ENCODE measurements at regions not wholly inside any gene's neighbourhood (a gene's known extent, or its start where the extent isn't known, plus 50 kb on each side); places are given as distances from the start of the nearest gene placed in this dataset.

DNA sequence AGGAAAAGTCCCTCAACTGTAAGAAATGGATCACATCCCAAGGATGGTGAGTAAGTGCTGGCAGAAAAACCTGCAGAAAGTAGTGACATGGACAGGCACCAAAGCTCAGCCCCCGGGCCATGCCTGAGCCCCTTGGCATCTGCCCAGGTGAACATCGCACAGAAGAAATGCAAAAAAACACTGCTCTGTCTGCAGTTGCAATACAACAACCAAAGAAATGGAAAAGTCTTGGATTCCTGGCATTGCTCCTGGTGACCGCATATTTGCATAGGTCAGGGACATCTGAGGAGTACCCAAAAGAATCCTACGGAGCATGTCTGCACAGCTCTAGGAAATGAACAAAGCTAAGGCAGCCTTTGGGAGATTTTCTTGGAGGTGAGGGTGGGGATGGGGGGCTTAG is 63.1 kb upstream of the PTPRT start:
- Histone ChIP-seq H3K9ac (ENCODE audit: low read length in 2 of 2) (no peak overlapping the region), H3K4me3 (ENCODE audit: low read length in 2 of 2) (no peak overlapping the region), H3K27me3 (ENCODE audit: control insufficient read depth in 1 of 2, insufficient read depth in 2 of 2, low read length in 2 of 2) (no peaks in the 10 kb centered on the region)

GRCh38 chr20:43248341-43248740 is 58.6 kb upstream of the PTPRT start:
- Histone ChIP-seq H3K27me3 (ENCODE audit: control insufficient read depth in 1 of 2, insufficient read depth in 2 of 2, low read length in 2 of 2) (peaks cover 0 to 2% of the 10 kb centered on the region in 2 donors), H3K27ac (ENCODE audit: low read length) (no peak overlapping the region), H3K4me3 (ENCODE audit: low read length in 2 of 2) (no peak overlapping the region), H3K36me3 (ENCODE audit: control insufficient read depth in 2 of 2, insufficient read depth in 2 of 2, low read length in 2 of 2) (no peaks in the 10 kb centered on the region), H3K9me3 (ENCODE audit: control insufficient read depth in 2 of 2, low read length in 2 of 2) (no peaks in the 10 kb centered on the region), H3K9ac (ENCODE audit: low read length in 2 of 2) (no peak overlapping the region), H3K4me1 (ENCODE audit: control insufficient read depth, insufficient read depth, low read length) (no peaks in the 10 kb centered on the region)

More for the DNA sequence above, 63.1 kb upstream of the PTPRT start:
- Histone ChIP-seq H3K27ac (ENCODE audit: low read length) (no peak overlapping the region), H3K9me3 (ENCODE audit: control insufficient read depth in 2 of 2, low read length in 2 of 2) (no peaks in the 10 kb centered on the region), H3K4me1 (ENCODE audit: control insufficient read depth, insufficient read depth, low read length) (no peaks in the 10 kb centered on the region), H3K36me3 (ENCODE audit: control insufficient read depth in 2 of 2, insufficient read depth in 2 of 2, low read length in 2 of 2) (no peaks in the 10 kb centered on the region)

GRCh38 chr20:43247361-43247760 is 57.7 kb upstream of the PTPRT start:
- H3K27ac ChIP-seq (ENCODE audit: low read length), result no peak overlapping the region
- no peak overlapping the region for H3K4me3 ChIP-seq (ENCODE audit: low read length in 2 of 2)
- H3K9me3 ChIP-seq (ENCODE audit: control insufficient read depth in 2 of 2, low read length in 2 of 2), result no peaks in the 10 kb centered on the region
- no peaks in the 10 kb centered on the region for H3K4me1 ChIP-seq (ENCODE audit: control insufficient read depth, insufficient read depth, low read length)
- peaks cover 0 to 3% of the 10 kb centered on the region in 2 donors for H3K27me3 ChIP-seq (ENCODE audit: control insufficient read depth in 1 of 2, insufficient read depth in 2 of 2, low read length in 2 of 2)
- no peaks in the 10 kb centered on the region for H3K36me3 ChIP-seq (ENCODE audit: control insufficient read depth in 2 of 2, insufficient read depth in 2 of 2, low read length in 2 of 2)
- no peak overlapping the region for H3K9ac ChIP-seq (ENCODE audit: low read length in 2 of 2)

GRCh38 chr20:43244647-43245046 is 54.9 kb upstream of the PTPRT start:
- Histone ChIP-seq H3K27ac (ENCODE audit: low read length) (no peak overlapping the region), H3K4me1 (ENCODE audit: control insufficient read depth, insufficient read depth, low read length) (no peaks in the 10 kb centered on the region), H3K9me3 (ENCODE audit: control insufficient read depth in 2 of 2, low read length in 2 of 2) (peaks cover 0 to 2% of the 10 kb centered on the region in 2 donors), H3K4me3 (ENCODE audit: low read length in 2 of 2) (no peak overlapping the region), H3K36me3 (ENCODE audit: control insufficient read depth in 2 of 2, insufficient read depth in 2 of 2, low read length in 2 of 2) (no peaks in the 10 kb centered on the region), H3K27me3 (ENCODE audit: control insufficient read depth in 1 of 2, insufficient read depth in 2 of 2, low read length in 2 of 2) (peaks cover 0 to 3% of the 10 kb centered on the region in 2 donors), H3K9ac (ENCODE audit: low read length in 2 of 2) (no peak overlapping the region)

GRCh38 chr20:43243672-43244269 is 54.1 kb upstream of the PTPRT start:
- no peak overlapping the region for H3K4me3 ChIP-seq (ENCODE audit: low read length in 2 of 2)
- H3K27me3 ChIP-seq (ENCODE audit: control insufficient read depth in 1 of 2, insufficient read depth in 2 of 2, low read length in 2 of 2), result peaks cover 0 to 3% of the 10 kb centered on the region in 2 donors
- no peak overlapping the region for H3K9ac ChIP-seq (ENCODE audit: low read length in 2 of 2)
- H3K9me3 ChIP-seq (ENCODE audit: control insufficient read depth in 2 of 2, low read length in 2 of 2), result peaks cover 0 to 4% of the 10 kb centered on the region in 2 donors
- H3K36me3 ChIP-seq (ENCODE audit: control insufficient read depth in 2 of 2, insufficient read depth in 2 of 2, low read length in 2 of 2), result no peaks in the 10 kb centered on the region
- H3K4me1 ChIP-seq (ENCODE audit: control insufficient read depth, insufficient read depth, low read length), result no peaks in the 10 kb centered on the region
- H3K27ac ChIP-seq (ENCODE audit: low read length), result no peak overlapping the region

DNA sequence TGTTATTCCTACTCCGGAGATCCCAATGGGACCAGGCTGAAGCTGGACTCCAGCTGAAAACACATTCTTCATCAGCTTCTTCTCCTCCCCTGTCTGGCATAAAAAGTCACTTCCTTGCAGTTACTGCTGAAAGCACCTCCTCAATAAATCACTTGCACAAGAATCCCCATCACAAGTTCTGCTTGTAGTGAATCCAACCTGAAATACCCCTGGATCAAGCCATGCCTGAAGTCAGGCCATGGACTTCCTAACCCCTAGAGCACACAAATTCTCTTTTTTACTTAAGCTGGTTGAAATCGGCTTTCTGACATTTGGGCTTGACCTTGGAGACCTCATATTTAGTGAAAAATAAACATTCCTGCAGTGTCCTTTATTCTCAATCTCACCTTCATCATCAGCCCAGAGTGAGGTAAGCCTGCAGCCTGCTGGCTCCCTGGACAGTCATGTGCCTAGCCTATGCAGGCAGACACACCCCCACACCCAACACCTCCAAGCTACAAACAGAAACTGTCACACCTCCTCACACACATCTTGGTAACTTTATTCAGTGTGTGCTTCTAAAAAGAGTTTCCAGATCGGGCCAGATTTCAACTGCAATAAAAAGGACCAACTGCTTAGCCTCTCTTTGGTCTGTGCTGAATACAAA is 51.5 kb upstream of the PTPRT start:
- no peak overlapping the region for H3K9ac ChIP-seq (ENCODE audit: low read length in 2 of 2)
- no peak overlapping the region for H3K27ac ChIP-seq (ENCODE audit: low read length)
- H3K4me3 ChIP-seq (ENCODE audit: low read length in 2 of 2), result no peak overlapping the region
- no peaks in the 10 kb centered on the region for H3K36me3 ChIP-seq (ENCODE audit: control insufficient read depth in 2 of 2, insufficient read depth in 2 of 2, low read length in 2 of 2)
- H3K9me3 ChIP-seq (ENCODE audit: control insufficient read depth in 2 of 2, low read length in 2 of 2), result peaks cover 0 to 10% of the 10 kb centered on the region in 2 donors
- H3K27me3 ChIP-seq (ENCODE audit: control insufficient read depth in 1 of 2, insufficient read depth in 2 of 2, low read length in 2 of 2), result peaks cover 9 to 10% of the 10 kb centered on the region in 2 donors
- H3K4me1 ChIP-seq (ENCODE audit: control insufficient read depth, insufficient read depth, low read length), result no peaks in the 10 kb centered on the region
